Right lobe of liver (tissue), 6 donors: ENCODE measurements at regions not wholly inside any gene's neighbourhood (a gene's known extent, or its start where the extent isn't known, plus 50 kb on each side); places are given as distances from the start of the nearest gene placed in this dataset.

ENCODE experiments used
- ATAC-seq, 4 donors: fragments of 200-7000 bp; cut with Tn5 transposase; one replicate each; pipeline ENCODE4 v1.9.1; 2020; ENCODE audit warnings: mild to moderate bottlenecking in 4 of 4, moderate library complexity in 4 of 4
- DNase-seq, 3 donors: peaks; one replicate each; pipeline ENCODE4 v3.0.0-alpha.2; 2020
- H3K27ac ChIP-seq, 3 donors: fragments of 200-600 bp; one replicate each; pipeline ENCODE4 v1.8.0; 2022
- H3K27me3 ChIP-seq, 2 donors: fragments of 200-600 bp; one replicate each; pipeline ENCODE4 v1.8.0; 2022
- H3K36me3 ChIP-seq, 4 donors: fragments of 200-600 bp; sonication (generic) in 1 of 4; one replicate each; pipeline versions ENCODE4 v1.5.1 to v1.8.0; 2017 to 2022; ENCODE audit warnings: control low read depth in 1 of 4
- H3K4me1 ChIP-seq, 4 donors: fragments of 200-600 bp; sonication (generic) in 1 of 4; one replicate each; pipeline versions ENCODE4 v1.5.1 to v1.8.0; 2017 to 2022; ENCODE audit warnings: control low read depth in 1 of 4
- H3K4me3 ChIP-seq, 3 donors: fragments of 200-600 bp; one replicate each; pipeline ENCODE4 v1.8.0; 2022
- H3K9me3 ChIP-seq, 4 donors: fragments of 200-600 bp; sonication (generic) in 1 of 4; one replicate each; pipeline versions ENCODE4 v1.5.1 to v1.8.0; 2017 to 2022; ENCODE audit warnings: control low read depth in 1 of 4
- CTCF ChIP-seq, 4 donors: fragments of 200-600 bp in 3 of 4; fragments of 450-650 bp in 1 of 4; IDR thresholded peaks; one replicate each; pipeline versions ENCODE4 v1.5.1 to v1.8.0; 2016 to 2022; ENCODE audit warnings: antibody characterized with exemption in 4 of 4, mild to moderate bottlenecking in 2 of 4
- POLR2A ChIP-seq: fragments of 450-650 bp; IDR thresholded peaks from one replicate; pipeline ENCODE4 v1.6.1; 2017; ENCODE audit warnings: antibody characterized with exemption, mild to moderate bottlenecking
- WGBS: methylation state at CpG from one replicate; pipeline ENCODE4 v1.1.6; 2018; ENCODE audit warnings: low coverage, low lambda C conversion rate; ENCODE audit not compliant: insufficient coverage; ENCODE audit errors: missing lambda C conversion rate; 5-methylcytosine and 5-hydroxymethylcytosine counted together
- intact Hi-C, 2 donors: fragments of 100-400 bp; cut with DNase I; formaldehyde crosslinking; loops; one replicate each; pipeline versions ENCODE4 v1.11.2 to v1.14.1; 2022
- donor health status: DM: no; HTN: yes; CAD: no.
- donor health status: DM: no; HTN: no; CAD: no.
- donor health status: DM: no; HTN: no; CAD: no.
- donor health status: DM: no; HTN: yes; CAD: no.
- donor health status: DM: no; HTN: yes; CAD: no.

GRCh38 chr6:48243071-48243470 lies 132.1 kb upstream of the PTCHD4 start:
- no peak overlapping the region for H3K4me3 ChIP-seq
- ATAC-seq: no peak
- H3K36me3 ChIP-seq: no peaks in the 10 kb centered on the region
- no peak overlapping the region for H3K27ac ChIP-seq
- no peaks in the 10 kb centered on the region for H3K9me3 ChIP-seq
- intact Hi-C loops: no loop called here
- H3K4me1 ChIP-seq: no peaks in the 10 kb centered on the region
- TF ChIP-seq CTCF (IDR thresholded peaks at IDR 0.05): no peak
- no peak for TF ChIP-seq POLR2A
- no peaks in the 10 kb centered on the region for H3K27me3 ChIP-seq
- no peak for DNase-seq

DNA sequence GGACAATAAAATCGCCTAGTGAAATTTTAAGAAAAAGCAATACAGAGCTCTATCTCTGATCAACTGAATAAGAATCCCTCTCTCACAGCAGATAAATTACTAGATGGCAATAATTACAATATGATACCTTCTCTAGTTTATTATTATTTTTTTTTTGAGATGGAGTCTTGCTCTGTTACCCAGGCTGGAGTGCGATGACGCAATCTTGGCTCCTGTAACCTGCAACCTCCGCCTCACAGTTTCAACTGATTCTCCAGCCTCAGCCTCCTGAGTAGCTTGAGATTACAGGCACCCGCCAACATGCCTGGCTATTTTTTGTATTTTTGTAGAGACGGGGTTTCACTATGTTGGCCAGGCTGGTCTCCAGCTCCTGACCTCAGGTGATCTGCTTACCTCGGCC lies 129.3 kb upstream of the PTCHD4 start:
- no peaks in the 10 kb centered on the region for H3K36me3 ChIP-seq
- H3K4me1 ChIP-seq: no peaks in the 10 kb centered on the region
- no peaks in the 10 kb centered on the region for H3K27me3 ChIP-seq
- no peak for ATAC-seq
- no peaks in the 10 kb centered on the region for H3K9me3 ChIP-seq
- no peak overlapping the region for H3K27ac ChIP-seq
- intact Hi-C loops: no loop called here
- H3K4me3 ChIP-seq: no peak overlapping the region
- no peak for TF ChIP-seq POLR2A
- no peak for TF ChIP-seq CTCF (IDR thresholded peaks at IDR 0.05)
- 74% methylated on average over 7 of the region's 7 CpGs for WGBS
- DNase-seq: no peak

- no peaks in the 10 kb centered on the region for H3K36me3 ChIP-seq
- no peak for TF ChIP-seq CTCF (IDR thresholded peaks at IDR 0.05)
- ATAC-seq (no peak), DNase-seq (no peak)
- no peak overlapping the region for H3K4me3 ChIP-seq
- no peaks in the 10 kb centered on the region for H3K4me1 ChIP-seq
- no peaks in the 10 kb centered on the region for H3K9me3 ChIP-seq
- 75% methylated on average over 1 of the region's 1 CpG for WGBS
- intact Hi-C loops: no loop called here
- no peak overlapping the region for H3K27ac ChIP-seq
- no peaks in the 10 kb centered on the region for H3K27me3 ChIP-seq
Measured at GRCh38 chr6:48236375-48236774, 125.4 kb upstream of the PTCHD4 start.

GRCh38 chr6:48233063-48233462 lies 122.1 kb upstream of the PTCHD4 start:
- H3K27ac ChIP-seq: no peak overlapping the region
- no peaks in the 10 kb centered on the region for H3K27me3 ChIP-seq
- no peak for DNase-seq
- ATAC-seq: no peak
- 80% methylated on average over 1 of the region's 6 CpGs for WGBS
- no peaks in the 10 kb centered on the region for H3K9me3 ChIP-seq
- no peaks in the 10 kb centered on the region for H3K4me1 ChIP-seq
- intact Hi-C loops: no loop called here
- H3K36me3 ChIP-seq: no peaks in the 10 kb centered on the region
- TF ChIP-seq POLR2A: no peak
- no peak for TF ChIP-seq CTCF (IDR thresholded peaks at IDR 0.05)
- no peak overlapping the region for H3K4me3 ChIP-seq

DNA sequence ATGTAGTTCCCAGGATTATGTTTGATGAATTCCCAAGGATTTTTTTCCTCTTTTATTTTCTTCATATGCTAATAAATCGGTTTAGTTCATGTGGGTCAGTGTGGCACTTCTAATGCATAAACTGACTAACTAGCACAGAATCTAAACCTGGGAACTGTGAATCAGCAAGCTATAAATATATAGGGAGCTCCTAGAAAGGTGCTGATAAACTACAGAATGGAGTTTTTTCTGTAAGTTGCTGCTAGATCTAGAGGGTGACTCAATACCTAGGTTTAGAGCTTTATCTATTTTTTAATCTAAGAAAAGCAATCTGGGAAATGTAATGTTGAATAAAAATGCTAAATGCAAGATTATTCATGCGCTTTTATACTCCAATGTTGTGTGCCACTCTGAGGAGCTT lies 118.8 kb upstream of the PTCHD4 start:
- Histone ChIP-seq H3K4me1 (no peaks in the 10 kb centered on the region), H3K27me3 (no peaks in the 10 kb centered on the region), H3K4me3 (no peak overlapping the region), H3K36me3 (no peaks in the 10 kb centered on the region), H3K9me3 (no peaks in the 10 kb centered on the region), H3K27ac (no peak overlapping the region)
- WGBS: 70% methylated on average over 2 of the region's 2 CpGs
- no peak for TF ChIP-seq POLR2A
- TF ChIP-seq CTCF (IDR thresholded peaks at IDR 0.05): no peak
- intact Hi-C loops: no loop called here
- ATAC-seq (no peak), DNase-seq (no peak)
